SU-DHL-6 (cell line): ENCODE measurements at regions not wholly inside any gene's neighbourhood (a gene's known extent, or its start where the extent isn't known, plus 50 kb on each side); places are given as distances from the start of the nearest gene placed in this dataset.

ENCODE experiments used
- H2AFZ ChIP-seq: fragments of 200-600 bp; sonication (generic); 2 replicates; pipeline ENCODE4 v1.6.1; 2014; ENCODE audit warnings: low read depth, mild to moderate bottlenecking, moderate library complexity, mixed read lengths, antibody characterized with exemption, low read length; ENCODE audit not compliant: severe bottlenecking
- H3F3A ChIP-seq: fragments of 200-600 bp; shearing (Covaris generic); 2 replicates; pipeline ENCODE4 v1.6.0; 2016; ENCODE audit warnings: antibody characterized with exemption, mild to moderate bottlenecking; ENCODE audit not compliant: insufficient read depth
- H3K27ac ChIP-seq: fragments of 200-600 bp; sonication (generic); 2 replicates; pipeline ENCODE4 v1.5.1; 2016; ENCODE audit warnings: low read depth, mild to moderate bottlenecking, low read length, moderate library complexity, mixed read lengths
- H3K27me3 ChIP-seq: fragments of 200-600 bp; sonication (generic), shearing (Covaris generic); 2 replicates; pipeline ENCODE4 v1.6.0; 2014; ENCODE audit warnings: mild to moderate bottlenecking, low read length
- H3K36me3 ChIP-seq: fragments of 200-600 bp; sonication (generic); 2 replicates; pipeline ENCODE4 v1.6.1; 2014; ENCODE audit warnings: mild to moderate bottlenecking, low read length, mixed read lengths
- H3K4me2 ChIP-seq: fragments of 300-600, 200-600 bp; shearing (Covaris generic), sonication (generic); 2 replicates; pipeline ENCODE4 v1.6.0; 2014; ENCODE audit warnings: low read length, low read depth, mild to moderate bottlenecking; ENCODE audit not compliant: poor library complexity, severe bottlenecking
- H3K4me3 ChIP-seq: fragments of 200-600 bp; sonication (generic); 2 replicates; pipeline ENCODE4 v1.5.1; 2014; ENCODE audit warnings: antibody characterized with exemption, low read length, mild to moderate bottlenecking, mixed read lengths; ENCODE audit not compliant: insufficient read depth, poor library complexity, severe bottlenecking
- H3K79me2 ChIP-seq: fragments of 200-600 bp; sonication (generic); 2 replicates; pipeline ENCODE4 v1.6.1; 2014; ENCODE audit warnings: mild to moderate bottlenecking, low read length, moderate library complexity; ENCODE audit not compliant: insufficient read depth
- H3K9ac ChIP-seq: fragments of 200-600 bp; sonication (generic); 2 replicates; pipeline ENCODE4 v1.7.0; 2014; ENCODE audit warnings: mild to moderate bottlenecking, low read length
- H3K9me2 ChIP-seq: fragments of 200-600 bp; sonication (generic); replicated peaks from 2 replicates; pipeline ENCODE4 v1.6.1; 2014; ENCODE audit warnings: low read length; ENCODE audit not compliant: insufficient read depth
- H3K9me3 ChIP-seq: fragments of 200-600 bp; sonication (generic); 2 replicates; pipeline ENCODE4 v1.6.1; 2014; ENCODE audit warnings: low read length, mixed read lengths; ENCODE audit not compliant: insufficient read depth
- H4K20me1 ChIP-seq: fragments of 200-600 bp; sonication (generic); 2 replicates; pipeline ENCODE4 v1.6.1; 2014; ENCODE audit warnings: low read depth, mild to moderate bottlenecking, antibody characterized with exemption, low read length, moderate library complexity, mixed read lengths
- EZH2phosphoT487 ChIP-seq: fragments of 200-600 bp; sonication (generic), shearing (Covaris generic); conservative IDR thresholded peaks from 2 replicates; pipeline ENCODE4 v1.6.1; 2018; ENCODE audit warnings: mild to moderate bottlenecking, antibody characterized with exemption, low read length, moderate library complexity, mixed read lengths
- TF ChIP-seq, protein P1 (sequence below): fragments of 200-600 bp; sonication (generic); IDR thresholded peaks from one replicate; pipeline ENCODE4 v1.5.1; 2017; ENCODE audit warnings: antibody characterized with exemption, mild to moderate bottlenecking, low read length, moderate library complexity; ENCODE audit not compliant: insufficient read depth, poor library complexity, severe bottlenecking

DNA sequence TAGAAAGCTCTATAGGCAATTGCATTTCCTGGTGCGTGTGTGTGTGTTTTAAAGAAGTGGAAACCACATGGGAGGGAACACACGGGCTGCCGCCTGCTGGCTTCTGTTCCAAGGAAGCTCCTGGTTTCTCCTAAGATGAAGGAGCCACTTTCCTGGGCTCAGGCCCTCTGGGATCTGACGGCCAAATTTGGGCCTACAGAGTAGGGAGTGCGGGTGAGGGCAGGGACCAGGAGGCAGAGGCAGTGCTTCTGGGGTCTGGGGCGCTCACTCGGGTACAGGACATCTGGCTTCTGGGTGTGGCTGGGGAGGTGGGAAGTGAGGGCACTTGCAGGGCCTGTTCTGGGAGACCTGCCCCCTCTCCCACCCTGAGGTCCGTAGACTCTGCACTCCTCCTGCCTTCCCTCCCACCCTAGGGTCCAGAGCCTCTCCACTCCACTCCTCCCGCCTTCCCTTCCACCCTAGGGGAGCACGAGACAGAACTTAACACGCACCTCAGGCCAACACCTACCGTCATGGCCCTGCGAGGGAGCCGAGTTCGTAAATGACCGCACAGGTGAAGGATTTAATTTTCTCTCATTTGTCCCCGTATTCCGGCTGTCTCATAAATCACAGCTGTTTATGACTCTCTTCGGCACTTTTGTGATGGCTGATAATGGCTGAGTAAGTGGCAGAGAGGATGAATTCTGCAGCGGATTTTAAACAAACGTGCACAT, 127.7 kb downstream of the KIF26A start:
- Histone ChIP-seq H3K9me2 (no peaks in the 10 kb centered on the region), H3K9me3 (no peaks in the 10 kb centered on the region), H4K20me1 (no peaks in the 10 kb centered on the region), H3K79me2 (no peaks in the 10 kb centered on the region), H3K36me3 (no peaks in the 10 kb centered on the region), H3K4me2 (no peak overlapping the region), H3K9ac (no peak overlapping the region), H3K4me3 (no peak overlapping the region), H2AFZ (no peak overlapping the region), H3F3A (no peaks in the 10 kb centered on the region), H3K27me3 (no peaks in the 10 kb centered on the region), H3K27ac (no peak overlapping the region)
- no peak for TF ChIP-seq EZH2phosphoT487
- TF ChIP-seq, protein P1, sequence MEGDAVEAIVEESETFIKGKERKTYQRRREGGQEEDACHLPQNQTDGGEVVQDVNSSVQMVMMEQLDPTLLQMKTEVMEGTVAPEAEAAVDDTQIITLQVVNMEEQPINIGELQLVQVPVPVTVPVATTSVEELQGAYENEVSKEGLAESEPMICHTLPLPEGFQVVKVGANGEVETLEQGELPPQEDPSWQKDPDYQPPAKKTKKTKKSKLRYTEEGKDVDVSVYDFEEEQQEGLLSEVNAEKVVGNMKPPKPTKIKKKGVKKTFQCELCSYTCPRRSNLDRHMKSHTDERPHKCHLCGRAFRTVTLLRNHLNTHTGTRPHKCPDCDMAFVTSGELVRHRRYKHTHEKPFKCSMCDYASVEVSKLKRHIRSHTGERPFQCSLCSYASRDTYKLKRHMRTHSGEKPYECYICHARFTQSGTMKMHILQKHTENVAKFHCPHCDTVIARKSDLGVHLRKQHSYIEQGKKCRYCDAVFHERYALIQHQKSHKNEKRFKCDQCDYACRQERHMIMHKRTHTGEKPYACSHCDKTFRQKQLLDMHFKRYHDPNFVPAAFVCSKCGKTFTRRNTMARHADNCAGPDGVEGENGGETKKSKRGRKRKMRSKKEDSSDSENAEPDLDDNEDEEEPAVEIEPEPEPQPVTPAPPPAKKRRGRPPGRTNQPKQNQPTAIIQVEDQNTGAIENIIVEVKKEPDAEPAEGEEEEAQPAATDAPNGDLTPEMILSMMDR = no peak

DNA sequence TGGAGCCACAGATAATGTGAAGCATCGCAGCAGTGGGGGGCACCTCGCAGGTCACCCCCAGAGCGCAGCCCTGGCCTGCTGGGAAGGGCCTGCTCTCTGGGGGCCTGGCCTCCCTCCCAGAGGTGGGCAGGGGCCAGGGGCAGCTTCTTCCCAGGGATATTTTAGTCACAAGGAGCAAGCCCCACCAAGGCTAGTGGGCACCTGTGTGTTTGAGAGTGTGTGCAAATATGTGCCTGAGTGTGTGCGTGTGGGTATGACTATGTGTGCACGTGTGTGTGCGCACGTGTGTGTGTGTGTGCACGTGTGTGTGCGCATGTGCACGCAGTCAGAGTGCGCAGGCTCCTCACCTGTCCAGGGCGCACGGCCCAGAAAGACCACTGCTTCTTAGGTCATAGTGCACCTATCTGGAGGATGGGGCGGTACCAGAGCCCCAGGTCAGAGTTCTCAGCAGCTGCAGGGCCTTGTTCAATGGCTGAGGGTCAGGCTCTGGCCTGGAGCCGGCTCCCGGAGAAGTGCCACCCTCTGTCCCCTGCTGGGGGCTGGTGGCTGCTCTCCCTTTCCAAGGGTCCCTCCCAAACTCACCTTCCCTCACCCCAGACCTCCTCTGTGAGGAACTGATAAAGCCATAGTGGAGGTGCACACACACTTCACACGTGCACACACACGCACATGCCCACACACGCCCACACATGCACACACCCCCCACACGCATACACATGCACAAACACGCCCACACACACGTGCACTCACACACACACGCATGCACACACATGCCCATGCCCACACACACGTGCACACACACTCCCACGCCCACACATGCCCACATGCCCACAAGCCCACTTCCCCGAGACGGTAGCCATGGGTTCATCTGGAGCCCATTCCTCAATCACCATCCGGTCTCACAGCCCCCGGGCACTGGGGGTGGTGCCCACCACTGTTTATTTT, 128.5 kb downstream of the KIF26A start:
- Histone ChIP-seq H3K79me2 (no peaks in the 10 kb centered on the region), H3K9me3 (no peaks in the 10 kb centered on the region), H3K27ac (no peak overlapping the region), H4K20me1 (no peaks in the 10 kb centered on the region), H3K27me3 (no peaks in the 10 kb centered on the region), H3K9ac (no peak overlapping the region), H3K4me3 (no peak overlapping the region), H3F3A (no peaks in the 10 kb centered on the region), H3K9me2 (no peaks in the 10 kb centered on the region), H3K36me3 (no peaks in the 10 kb centered on the region), H3K4me2 (no peak overlapping the region), H2AFZ (no peak overlapping the region)
- TF ChIP-seq, protein P1 = no peak
- TF ChIP-seq EZH2phosphoT487 = no peak

DNA sequence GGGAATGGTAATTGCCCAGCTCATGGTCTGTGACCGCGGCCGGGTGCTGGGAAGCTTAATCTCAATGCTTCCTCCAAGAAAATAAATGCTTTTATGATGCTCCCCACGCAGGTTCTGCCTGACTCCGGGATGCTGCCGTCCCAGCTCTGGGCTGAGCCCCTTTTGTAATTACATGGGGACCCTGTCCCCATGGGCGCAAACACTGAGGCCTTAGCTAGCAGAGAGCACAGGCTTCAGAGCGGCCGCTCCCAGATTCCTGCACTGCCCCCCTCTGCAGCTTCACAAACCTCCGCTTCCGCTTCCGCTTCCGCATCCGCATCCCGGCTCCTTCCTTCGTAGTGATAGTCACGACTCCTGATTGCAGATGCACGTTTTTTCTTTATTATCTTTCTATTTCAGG, 129.5 kb downstream of the KIF26A start:
- TF ChIP-seq, protein P1 = no peak
- no peak for TF ChIP-seq EZH2phosphoT487
- no peaks in the 10 kb centered on the region for H3K36me3 ChIP-seq
- H3K4me2 ChIP-seq = no peak overlapping the region
- H3K9me2 ChIP-seq = no peaks in the 10 kb centered on the region
- H3K9ac ChIP-seq = no peak overlapping the region
- H3K27ac ChIP-seq = no peak overlapping the region
- no peaks in the 10 kb centered on the region for H4K20me1 ChIP-seq
- no peaks in the 10 kb centered on the region for H3K9me3 ChIP-seq
- no peak overlapping the region for H2AFZ ChIP-seq
- no peaks in the 10 kb centered on the region for H3F3A ChIP-seq
- H3K79me2 ChIP-seq = no peaks in the 10 kb centered on the region
- no peaks in the 10 kb centered on the region for H3K27me3 ChIP-seq
- no peak overlapping the region for H3K4me3 ChIP-seq
